Astrocyte of the spinal cord (primary cell): ENCODE measurements at regions not wholly inside any gene's neighbourhood (a gene's known extent, or its start where the extent isn't known, plus 50 kb on each side); places are given as distances from the start of the nearest gene placed in this dataset.

ENCODE experiments used
- DNase-seq: peaks from one replicate; pipeline ENCODE4 v3.0.0; 2011; ENCODE audit warnings: low read depth, low spot score
- H3K4me3 ChIP-seq: 2 replicates; pipeline ENCODE4 v1.5.1; 2011; ENCODE audit warnings: low read depth, mild to moderate bottlenecking, low read length, moderate library complexity
- CTCF ChIP-seq: IDR thresholded peaks from 2 replicates; pipeline ENCODE4 v1.5.1; 2012; ENCODE audit warnings: low read depth, mild to moderate bottlenecking, low read length, inconsistent platforms
- in situ Hi-C: cut with HindIII; loops from 2 replicates; pipeline ENCODE4 v1.10.0; 2017; ENCODE audit warnings: low sequenced_read_pairs

- no peak overlapping the region for H3K4me3 ChIP-seq
- no peak for DNase-seq
- in situ Hi-C loops: no loop called here
- no peak for TF ChIP-seq CTCF
These were observed 860.5 kb downstream of the CCSER2 start for GRCh38 chr10:85188770-85189484.

- no peak for DNase-seq
- in situ Hi-C loops: no loop called here
- TF ChIP-seq CTCF: no peak
- H3K4me3 ChIP-seq: no peak overlapping the region
These were observed 865.4 kb downstream of the CCSER2 start for GRCh38 chr10:85193796-85194195.

GRCh38 chr10:85194706-85195105, 866.3 kb downstream of the CCSER2 start:
- no peak for DNase-seq
- no peak for TF ChIP-seq CTCF
- no peak overlapping the region for H3K4me3 ChIP-seq
- in situ Hi-C loops: no loop called here

- DNase-seq: no peak
- no peak for TF ChIP-seq CTCF
- no peak overlapping the region for H3K4me3 ChIP-seq
- in situ Hi-C loops: no loop called here
These were observed 867.2 kb downstream of the CCSER2 start for GRCh38 chr10:85195596-85195995.

GRCh38 chr10:85204814-85205213, 876.4 kb downstream of the CCSER2 start:
- DNase-seq: no peak
- in situ Hi-C loops: no loop called here
- H3K4me3 ChIP-seq: no peak overlapping the region
- no peak for TF ChIP-seq CTCF

- TF ChIP-seq CTCF: no peak
- no peak for DNase-seq
- in situ Hi-C loops: no loop called here
- no peak overlapping the region for H3K4me3 ChIP-seq
These were observed 884.1 kb downstream of the CCSER2 start for GRCh38 chr10:85212526-85212925.

- no peak overlapping the region for H3K4me3 ChIP-seq
- in situ Hi-C loops: no loop called here
- DNase-seq: no peak
- TF ChIP-seq CTCF: no peak
These were observed 885.1 kb downstream of the CCSER2 start for GRCh38 chr10:85213493-85213892.
